ENCODE measurements at regions not wholly inside any gene's neighbourhood (a gene's known extent, or its start where the extent isn't known, plus 50 kb on each side); places are given as distances from the start of the nearest gene placed in this dataset.
"Not testable (repeated sequence)": the region's sequence is repeated elsewhere in the genome, so short reads cannot be mapped to it uniquely, and the experiment has no call there.

GRCh38 chr11:122572592-122572991 is 82.9 kb upstream of the UBASH3B start:
- H3K4me3 Mint-ChIP-seq = no peak overlapping the region
- POLR2A ChIA-PET = no interaction called here
- peaks cover 11% of the 10 kb centered on the region for H3K27me3 Mint-ChIP-seq
- no peaks in the 10 kb centered on the region for H3K4me1 Mint-ChIP-seq
- H3K36me3 Mint-ChIP-seq (ENCODE audit: low read depth) = no peaks in the 10 kb centered on the region
- CTCF ChIA-PET = interaction anchor here (1.5 kb wide), 1 partner anchor 8 kb away, joined by 7 read pairs; no protein-coding TSS in a partner anchor
- no peak for DNase-seq
- no peaks in the 10 kb centered on the region for H3K9me3 Mint-ChIP-seq
- H3K27ac Mint-ChIP-seq = no peak overlapping the region

GRCh38 chr11:122563761-122564160 is 91.8 kb upstream of the UBASH3B start:
- CTCF ChIA-PET = no interaction called here
- H3K27ac Mint-ChIP-seq = no peak overlapping the region
- H3K27me3 Mint-ChIP-seq = peaks cover 18% of the 10 kb centered on the region
- H3K36me3 Mint-ChIP-seq (ENCODE audit: low read depth) = no peaks in the 10 kb centered on the region
- no peaks in the 10 kb centered on the region for H3K4me1 Mint-ChIP-seq
- H3K4me3 Mint-ChIP-seq = no peak overlapping the region
- POLR2A ChIA-PET = no interaction called here
- no peak for DNase-seq
- no peaks in the 10 kb centered on the region for H3K9me3 Mint-ChIP-seq

GRCh38 chr11:122559734-122560382 is 95.7 kb upstream of the UBASH3B start:
- H3K4me3 Mint-ChIP-seq = no peak overlapping the region
- H3K9me3 Mint-ChIP-seq = no peaks in the 10 kb centered on the region
- DNase-seq = no peak
- no peaks in the 10 kb centered on the region for H3K36me3 Mint-ChIP-seq (ENCODE audit: low read depth)
- POLR2A ChIA-PET = no interaction called here
- H3K27me3 Mint-ChIP-seq = peaks cover 15% of the 10 kb centered on the region
- CTCF ChIA-PET = no interaction called here
- no peaks in the 10 kb centered on the region for H3K4me1 Mint-ChIP-seq
- no peak overlapping the region for H3K27ac Mint-ChIP-seq

GRCh38 chr11:122559218-122559617 is 96.3 kb upstream of the UBASH3B start:
- H3K4me3 Mint-ChIP-seq; H3K9me3 Mint-ChIP-seq; POLR2A ChIA-PET; H3K4me1 Mint-ChIP-seq; H3K36me3 Mint-ChIP-seq (ENCODE audit: low read depth); H3K27ac Mint-ChIP-seq; DNase-seq: not testable (repeated sequence)
- peaks cover 13% of the 10 kb centered on the region for H3K27me3 Mint-ChIP-seq
- CTCF ChIA-PET = interaction anchor here (0.7 kb wide), 1 partner anchor 43 kb away, joined by 4 read pairs; no protein-coding TSS in a partner anchor

GRCh38 chr11:122557163-122557562 is 98.4 kb upstream of the UBASH3B start:
- POLR2A ChIA-PET; H3K36me3 Mint-ChIP-seq (ENCODE audit: low read depth); H3K27ac Mint-ChIP-seq; H3K4me3 Mint-ChIP-seq; H3K9me3 Mint-ChIP-seq; H3K4me1 Mint-ChIP-seq; H3K27me3 Mint-ChIP-seq; DNase-seq: not testable (repeated sequence)
- CTCF ChIA-PET = interaction anchor here (0.6 to 1.7 kb wide), 11 partner anchors 8 to 1310 kb away, joined by 3 to 5 read pairs (median 3); no protein-coding TSS in a partner anchor

- Mint-ChIP-seq H3K27ac (no peak overlapping the region), H3K4me1 (no peaks in the 10 kb centered on the region), H3K27me3 (peaks cover 6% of the 10 kb centered on the region), H3K4me3 (no peak overlapping the region), H3K9me3 (no peaks in the 10 kb centered on the region), H3K36me3 (ENCODE audit: low read depth) (no peaks in the 10 kb centered on the region)
- ChIA-PET CTCF (interaction anchor here (0.6 to 1.7 kb wide), 11 partner anchors 8 to 296 kb away, joined by 3 to 5 read pairs (median 3); no protein-coding TSS in a partner anchor), POLR2A (no interaction called here)
- DNase-seq = no peak
These were observed 98.9 kb upstream of the UBASH3B start for GRCh38 chr11:122556605-122557004.

GRCh38 chr11:122538060-122538459 is 117.5 kb upstream of the UBASH3B start:
- no peaks in the 10 kb centered on the region for H3K4me1 Mint-ChIP-seq
- H3K27ac Mint-ChIP-seq = no peak overlapping the region
- ChIA-PET POLR2A (no interaction called here), CTCF (no interaction called here)
- H3K27me3 Mint-ChIP-seq = no peaks in the 10 kb centered on the region
- peaks cover 5% of the 10 kb centered on the region for H3K9me3 Mint-ChIP-seq
- no peak for DNase-seq
- no peaks in the 10 kb centered on the region for H3K36me3 Mint-ChIP-seq (ENCODE audit: low read depth)
- no peak overlapping the region for H3K4me3 Mint-ChIP-seq

GRCh38 chr11:122524898-122525297 is 130.6 kb upstream of the UBASH3B start:
- CTCF ChIA-PET = no interaction called here

GRCh38 chr11:122523846-122524805 is 131.4 kb upstream of the UBASH3B start:
- no peak overlapping the region for H3K4me3 Mint-ChIP-seq
- no peak overlapping the region for H3K27ac Mint-ChIP-seq
- H3K27me3 Mint-ChIP-seq = peaks cover 16% of the 10 kb centered on the region
- DNase-seq = no peak
- no peaks in the 10 kb centered on the region for H3K36me3 Mint-ChIP-seq (ENCODE audit: low read depth)
- H3K9me3 Mint-ChIP-seq = no peaks in the 10 kb centered on the region
- CTCF ChIA-PET = no interaction called here
- H3K4me1 Mint-ChIP-seq = no peaks in the 10 kb centered on the region
- POLR2A ChIA-PET = interaction anchor here (0.6 kb wide), 1 partner anchor 9 kb away, joined by 3 read pairs; no protein-coding TSS in a partner anchor

More at GRCh38 chr11:122524898-122525297, 130.6 kb upstream of the UBASH3B start:
- no peak for DNase-seq
- no peaks in the 10 kb centered on the region for H3K4me1 Mint-ChIP-seq
- H3K27ac Mint-ChIP-seq = no peak overlapping the region
- no peak overlapping the region for H3K4me3 Mint-ChIP-seq
- POLR2A ChIA-PET = no interaction called here
- H3K9me3 Mint-ChIP-seq = no peaks in the 10 kb centered on the region
- H3K27me3 Mint-ChIP-seq = peaks cover 16% of the 10 kb centered on the region
- H3K36me3 Mint-ChIP-seq (ENCODE audit: low read depth) = no peaks in the 10 kb centered on the region

- DNase-seq = no peak
- Mint-ChIP-seq H3K27ac (no peak overlapping the region), H3K9me3 (no peaks in the 10 kb centered on the region), H3K36me3 (ENCODE audit: low read depth) (no peaks in the 10 kb centered on the region), H3K4me1 (no peaks in the 10 kb centered on the region), H3K27me3 (peaks cover 8% of the 10 kb centered on the region), H3K4me3 (no peak overlapping the region)
- POLR2A ChIA-PET = no interaction called here
- CTCF ChIA-PET = interaction anchor here (1.3 kb wide), 1 partner anchor 35 kb away, joined by 3 read pairs; no protein-coding TSS in a partner anchor
These were observed 133.9 kb upstream of the UBASH3B start for GRCh38 chr11:122521626-122522025.

GRCh38 chr11:122517403-122518379 is 137.8 kb upstream of the UBASH3B start:
- CTCF ChIA-PET = no interaction called here
- Mint-ChIP-seq H3K4me3 (no peak overlapping the region), H3K9me3 (no peaks in the 10 kb centered on the region), H3K27me3 (peaks cover under 1% of the 10 kb centered on the region), H3K36me3 (ENCODE audit: low read depth) (no peaks in the 10 kb centered on the region), H3K27ac (no peak overlapping the region), H3K4me1 (no peaks in the 10 kb centered on the region)
- POLR2A ChIA-PET = no interaction called here
- no peak for DNase-seq

- Mint-ChIP-seq H3K27me3 (no peaks in the 10 kb centered on the region), H3K4me1 (no peaks in the 10 kb centered on the region), H3K36me3 (ENCODE audit: low read depth) (no peaks in the 10 kb centered on the region), H3K4me3 (no peak overlapping the region), H3K9me3 (no peaks in the 10 kb centered on the region), H3K27ac (no peak overlapping the region)
- POLR2A ChIA-PET = no interaction called here
- no peak for DNase-seq
- CTCF ChIA-PET = no interaction called here
These were observed 138.8 kb upstream of the UBASH3B start for GRCh38 chr11:122516686-122517085.

GRCh38 chr11:122513997-122514396 is 141.5 kb upstream of the UBASH3B start:
- Mint-ChIP-seq H3K27me3 (no peaks in the 10 kb centered on the region), H3K4me1 (no peaks in the 10 kb centered on the region)
- no peak for DNase-seq

More at GRCh38 chr11:122513997-122514396, 141.5 kb upstream of the UBASH3B start:
- Mint-ChIP-seq H3K27ac (no peak overlapping the region), H3K9me3 (no peaks in the 10 kb centered on the region), H3K36me3 (ENCODE audit: low read depth) (no peaks in the 10 kb centered on the region), H3K4me3 (no peak overlapping the region)
- CTCF ChIA-PET = no interaction called here
- POLR2A ChIA-PET = no interaction called here

Data from activated CD4-positive, alpha-beta memory T cell treated with anti-CD3 and anti-CD28 coated beads, Interleukin-2, amount 10 ng/mL, durations not matched to agents 7 days and 5 days (primary cell).